ENCODE measurements at regions not wholly inside any gene's neighbourhood (a gene's known extent, or its start where the extent isn't known, plus 50 kb on each side); places are given as distances from the start of the nearest gene placed in this dataset.

DNA sequence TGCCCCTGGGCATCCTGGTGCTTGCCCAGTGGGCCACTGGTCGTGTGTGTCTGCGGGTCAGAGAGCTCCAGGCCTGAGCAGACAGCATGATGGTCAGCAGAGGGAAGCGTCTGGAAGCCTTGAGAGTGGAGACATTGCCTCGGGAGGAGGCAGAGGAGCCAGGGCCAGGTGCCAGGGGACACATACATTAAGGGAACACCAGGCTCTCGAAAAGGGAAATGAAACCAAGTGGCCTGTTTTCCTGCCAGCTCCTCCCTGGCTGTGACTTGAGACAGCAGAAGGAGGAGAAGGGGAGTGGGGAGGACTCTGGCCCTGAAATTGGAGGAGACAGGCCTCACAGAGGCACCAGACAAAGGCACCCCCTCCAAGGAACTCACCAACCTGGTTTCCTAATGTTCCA, 62.4 kb upstream of the LRP8 start:
- Histone ChIP-seq H3K4me1 (ENCODE audit: control insufficient read depth, extremely low read depth, insufficient read depth, low read length) (no peaks in the 10 kb centered on the region), H3K27ac (ENCODE audit: insufficient read depth, low read length) (no peak overlapping the region), H4K20me1 (ENCODE audit: control insufficient read depth, extremely low read depth, insufficient read depth, low read length) (no peaks in the 10 kb centered on the region), H2AFZ (ENCODE audit: low read length) (no peak overlapping the region), H3K9ac (ENCODE audit: insufficient read depth, low read length) (no peak overlapping the region), H3K4me3 (replicated peaks in 1 of 4; ENCODE audit: control extremely low read depth in 1 of 4, insufficient read depth in 1 of 4, low read depth in 3 of 4, low read length in 4 of 4) (no peak overlapping the region), H3K79me2 (ENCODE audit: control insufficient read depth, insufficient read depth, low read length) (no peaks in the 10 kb centered on the region), H3K4me2 (ENCODE audit: extremely low read depth, insufficient read depth, low read length) (no peak overlapping the region), H3K36me3 (ENCODE audit: control insufficient read depth, insufficient read depth, low read length) (no peaks in the 10 kb centered on the region), H3K27me3 (ENCODE audit: control insufficient read depth, insufficient read depth, low read length) (peaks cover 3% of the 10 kb centered on the region), H3K9me3 (ENCODE audit: control insufficient read depth, insufficient read depth, low read depth, low read length) (no peaks in the 10 kb centered on the region)
- TF ChIP-seq EZH2 (IDR thresholded peaks at IDR 0.05; ENCODE audit: low read length, missing control alignments): no peak
- TF ChIP-seq, protein P1, sequence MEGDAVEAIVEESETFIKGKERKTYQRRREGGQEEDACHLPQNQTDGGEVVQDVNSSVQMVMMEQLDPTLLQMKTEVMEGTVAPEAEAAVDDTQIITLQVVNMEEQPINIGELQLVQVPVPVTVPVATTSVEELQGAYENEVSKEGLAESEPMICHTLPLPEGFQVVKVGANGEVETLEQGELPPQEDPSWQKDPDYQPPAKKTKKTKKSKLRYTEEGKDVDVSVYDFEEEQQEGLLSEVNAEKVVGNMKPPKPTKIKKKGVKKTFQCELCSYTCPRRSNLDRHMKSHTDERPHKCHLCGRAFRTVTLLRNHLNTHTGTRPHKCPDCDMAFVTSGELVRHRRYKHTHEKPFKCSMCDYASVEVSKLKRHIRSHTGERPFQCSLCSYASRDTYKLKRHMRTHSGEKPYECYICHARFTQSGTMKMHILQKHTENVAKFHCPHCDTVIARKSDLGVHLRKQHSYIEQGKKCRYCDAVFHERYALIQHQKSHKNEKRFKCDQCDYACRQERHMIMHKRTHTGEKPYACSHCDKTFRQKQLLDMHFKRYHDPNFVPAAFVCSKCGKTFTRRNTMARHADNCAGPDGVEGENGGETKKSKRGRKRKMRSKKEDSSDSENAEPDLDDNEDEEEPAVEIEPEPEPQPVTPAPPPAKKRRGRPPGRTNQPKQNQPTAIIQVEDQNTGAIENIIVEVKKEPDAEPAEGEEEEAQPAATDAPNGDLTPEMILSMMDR (conservative IDR thresholded peaks at IDR 0.05 in 1 of 2, IDR thresholded peaks at IDR 0.05 in 1 of 2; ENCODE audit: low read depth in 1 of 2, low read length in 2 of 2): no peak
- DNase-seq (ENCODE audit: low read depth in 2 of 2): no peak

DNA sequence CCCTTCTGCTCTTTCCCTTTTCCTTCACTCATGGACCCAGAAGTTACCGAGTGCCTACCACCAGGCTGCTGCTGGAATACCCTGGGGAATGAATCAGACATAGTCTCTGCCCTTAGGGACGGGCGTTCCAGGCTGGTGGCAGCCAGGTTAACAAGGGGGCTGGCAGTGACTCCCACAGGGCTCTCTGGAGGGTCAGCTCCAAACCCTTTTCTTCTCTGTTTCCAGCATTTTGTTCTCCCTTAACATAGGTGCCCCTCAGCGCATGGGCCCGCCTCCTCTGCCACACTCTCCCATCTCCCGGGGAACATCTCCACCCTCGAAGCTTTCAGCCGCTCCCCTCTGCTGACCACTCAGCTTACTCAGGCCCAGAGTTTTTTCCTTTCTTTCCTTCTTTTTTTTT, 62.9 kb upstream of the LRP8 start:
- TF ChIP-seq EZH2 (IDR thresholded peaks at IDR 0.05; ENCODE audit: low read length, missing control alignments): no peak
- TF ChIP-seq, protein P1 (conservative IDR thresholded peaks at IDR 0.05 in 1 of 2, IDR thresholded peaks at IDR 0.05 in 1 of 2; ENCODE audit: low read depth in 1 of 2, low read length in 2 of 2): no peak
- Histone ChIP-seq H3K36me3 (ENCODE audit: control insufficient read depth, insufficient read depth, low read length) (no peaks in the 10 kb centered on the region), H4K20me1 (ENCODE audit: control insufficient read depth, extremely low read depth, insufficient read depth, low read length) (no peaks in the 10 kb centered on the region), H3K4me3 (replicated peaks in 1 of 4; ENCODE audit: control extremely low read depth in 1 of 4, insufficient read depth in 1 of 4, low read depth in 3 of 4, low read length in 4 of 4) (no peak overlapping the region), H3K9me3 (ENCODE audit: control insufficient read depth, insufficient read depth, low read depth, low read length) (no peaks in the 10 kb centered on the region), H3K27ac (ENCODE audit: insufficient read depth, low read length) (no peak overlapping the region), H3K4me2 (ENCODE audit: extremely low read depth, insufficient read depth, low read length) (no peak overlapping the region), H3K79me2 (ENCODE audit: control insufficient read depth, insufficient read depth, low read length) (no peaks in the 10 kb centered on the region), H3K4me1 (ENCODE audit: control insufficient read depth, extremely low read depth, insufficient read depth, low read length) (no peaks in the 10 kb centered on the region), H3K27me3 (ENCODE audit: control insufficient read depth, insufficient read depth, low read length) (peaks cover 2% of the 10 kb centered on the region), H3K9ac (ENCODE audit: insufficient read depth, low read length) (no peak overlapping the region), H2AFZ (ENCODE audit: low read length) (no peak overlapping the region)
- DNase-seq (ENCODE audit: low read depth in 2 of 2): no peak

DNA sequence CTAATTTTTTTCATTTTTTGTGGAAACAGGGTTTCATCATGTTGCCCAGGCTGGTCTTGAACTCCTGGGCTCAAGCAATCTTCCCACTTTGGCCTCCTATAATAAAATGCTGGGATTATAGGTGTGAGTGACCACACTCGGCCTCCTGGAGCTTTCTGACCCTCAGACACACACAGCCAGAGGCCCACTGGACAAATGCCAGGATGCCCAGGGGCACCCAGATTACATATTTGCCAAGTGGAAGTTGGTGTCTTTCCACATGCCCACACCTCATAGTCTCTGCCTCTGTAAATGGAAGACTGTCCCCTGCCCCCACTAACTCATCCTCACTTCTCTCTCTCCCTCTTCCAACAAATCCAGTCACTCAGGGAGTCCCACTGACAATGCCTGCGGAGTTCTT, 63.4 kb upstream of the LRP8 start:
- no peak for TF ChIP-seq EZH2 (IDR thresholded peaks at IDR 0.05; ENCODE audit: low read length, missing control alignments)
- TF ChIP-seq, protein P1 (conservative IDR thresholded peaks at IDR 0.05 in 1 of 2, IDR thresholded peaks at IDR 0.05 in 1 of 2; ENCODE audit: low read depth in 1 of 2, low read length in 2 of 2): no peak
- no peak overlapping the region for H3K4me3 ChIP-seq (replicated peaks in 1 of 4; ENCODE audit: control extremely low read depth in 1 of 4, insufficient read depth in 1 of 4, low read depth in 3 of 4, low read length in 4 of 4)

More for the DNA sequence above, 63.4 kb upstream of the LRP8 start:
- Histone ChIP-seq H3K9me3 (ENCODE audit: control insufficient read depth, insufficient read depth, low read depth, low read length) (no peaks in the 10 kb centered on the region), H4K20me1 (ENCODE audit: control insufficient read depth, extremely low read depth, insufficient read depth, low read length) (no peaks in the 10 kb centered on the region), H3K27me3 (ENCODE audit: control insufficient read depth, insufficient read depth, low read length) (peaks cover 2% of the 10 kb centered on the region), H3K36me3 (ENCODE audit: control insufficient read depth, insufficient read depth, low read length) (no peaks in the 10 kb centered on the region), H3K4me1 (ENCODE audit: control insufficient read depth, extremely low read depth, insufficient read depth, low read length) (no peaks in the 10 kb centered on the region), H3K27ac (ENCODE audit: insufficient read depth, low read length) (no peak overlapping the region), H2AFZ (ENCODE audit: low read length) (no peak overlapping the region), H3K79me2 (ENCODE audit: control insufficient read depth, insufficient read depth, low read length) (no peaks in the 10 kb centered on the region), H3K4me2 (ENCODE audit: extremely low read depth, insufficient read depth, low read length) (no peak overlapping the region), H3K9ac (ENCODE audit: insufficient read depth, low read length) (no peak overlapping the region)
- DNase-seq (ENCODE audit: low read depth in 2 of 2): no peak

Data from fibroblast of lung (primary cell).